ENCODE measurements at regions not wholly inside any gene's neighbourhood (a gene's known extent, or its start where the extent isn't known, plus 50 kb on each side); places are given as distances from the start of the nearest gene placed in this dataset.

- Mint-ChIP-seq H3K36me3 (ENCODE audit: low read depth) (no peaks in the 10 kb centered on the region), H3K9me3 (ENCODE audit: low read depth) (no peaks in the 10 kb centered on the region), H3K27ac (ENCODE audit: unreplicated experiment) (no peak overlapping the region), H3K4me1 (ENCODE audit: low read depth) (peaks cover 2% of the 10 kb centered on the region), H3K27me3 (ENCODE audit: low read depth) (peaks cover 18% of the 10 kb centered on the region), H3K4me3 (ENCODE audit: unreplicated experiment) (no peak overlapping the region)
- TF ChIP-seq CTCF (IDR thresholded peaks at IDR 0.05), result no peak
- no peak for DNase-seq (ENCODE audit: low spot score)
Observed at GRCh38 chr6:6832439-6832838, 243.9 kb downstream of the LY86 start.

- TF ChIP-seq CTCF (IDR thresholded peaks at IDR 0.05), result no peak
- Mint-ChIP-seq H3K27ac (ENCODE audit: unreplicated experiment) (no peak overlapping the region), H3K4me1 (ENCODE audit: low read depth) (peaks cover 2% of the 10 kb centered on the region), H3K4me3 (ENCODE audit: unreplicated experiment) (no peak overlapping the region), H3K27me3 (ENCODE audit: low read depth) (peaks cover 21% of the 10 kb centered on the region), H3K9me3 (ENCODE audit: low read depth) (no peaks in the 10 kb centered on the region), H3K36me3 (ENCODE audit: low read depth) (no peaks in the 10 kb centered on the region)
- no peak for DNase-seq (ENCODE audit: low spot score)
Observed at GRCh38 chr6:6834356-6835222, 246.1 kb downstream of the LY86 start.

- Mint-ChIP-seq H3K27ac (ENCODE audit: unreplicated experiment) (no peak overlapping the region), H3K4me1 (ENCODE audit: low read depth) (peaks cover 2% of the 10 kb centered on the region), H3K36me3 (ENCODE audit: low read depth) (no peaks in the 10 kb centered on the region), H3K27me3 (ENCODE audit: low read depth) (peaks cover 21% of the 10 kb centered on the region), H3K4me3 (ENCODE audit: unreplicated experiment) (no peak overlapping the region), H3K9me3 (ENCODE audit: low read depth) (no peaks in the 10 kb centered on the region)
- TF ChIP-seq CTCF (IDR thresholded peaks at IDR 0.05), result no peak
- no peak for DNase-seq (ENCODE audit: low spot score)
Observed at GRCh38 chr6:6835223-6835503, 246.6 kb downstream of the LY86 start.

GRCh38 chr6:6836609-6837406 is 248.3 kb downstream of the LY86 start:
- Mint-ChIP-seq H3K9me3 (ENCODE audit: low read depth) (no peaks in the 10 kb centered on the region), H3K4me1 (ENCODE audit: low read depth) (peaks cover 2% of the 10 kb centered on the region), H3K4me3 (ENCODE audit: unreplicated experiment) (no peak overlapping the region), H3K27me3 (ENCODE audit: low read depth) (peaks cover 32% of the 10 kb centered on the region), H3K27ac (ENCODE audit: unreplicated experiment) (no peak overlapping the region), H3K36me3 (ENCODE audit: low read depth) (no peaks in the 10 kb centered on the region)
- DNase-seq (ENCODE audit: low spot score), result no peak
- no peak for TF ChIP-seq CTCF (IDR thresholded peaks at IDR 0.05)

- no peak overlapping the region for H3K27ac Mint-ChIP-seq (ENCODE audit: unreplicated experiment)
- H3K27me3 Mint-ChIP-seq (ENCODE audit: low read depth), result peaks cover 32% of the 10 kb centered on the region
- H3K4me1 Mint-ChIP-seq (ENCODE audit: low read depth), result peaks cover 6% of the 10 kb centered on the region
- H3K36me3 Mint-ChIP-seq (ENCODE audit: low read depth), result no peaks in the 10 kb centered on the region
- no peak overlapping the region for H3K4me3 Mint-ChIP-seq (ENCODE audit: unreplicated experiment)
- no peak for DNase-seq (ENCODE audit: low spot score)
- TF ChIP-seq CTCF (IDR thresholded peaks at IDR 0.05), result no peak
- no peaks in the 10 kb centered on the region for H3K9me3 Mint-ChIP-seq (ENCODE audit: low read depth)
Observed at GRCh38 chr6:6837541-6838080, 249.1 kb downstream of the LY86 start.
